ENCODE measurements at regions not wholly inside any gene's neighbourhood (a gene's known extent, or its start where the extent isn't known, plus 50 kb on each side); places are given as distances from the start of the nearest gene placed in this dataset.
"Not testable (repeated sequence)": the region's sequence is repeated elsewhere in the genome, so short reads cannot be mapped to it uniquely, and the experiment has no call there.

- no peak for DNase-seq
Measured at GRCh38 chr6:134447423-134447822, 129.5 kb upstream of the SGK1 start.

GRCh38 chr6:134446896-134447295 lies 129.0 kb upstream of the SGK1 start:
- peak; percentile 53 to 90 for DNase-seq

GRCh38 chr6:134446218-134446848 lies 128.4 kb upstream of the SGK1 start:
- no peak for DNase-seq

- no peak for DNase-seq
Measured at GRCh38 chr6:134443009-134443408, 125.1 kb upstream of the SGK1 start.

GRCh38 chr6:134442073-134442472 lies 124.2 kb upstream of the SGK1 start:
- no peak for DNase-seq

GRCh38 chr6:134438837-134439236 lies 120.9 kb upstream of the SGK1 start:
- no peak for DNase-seq

GRCh38 chr6:134437376-134437775 lies 119.5 kb upstream of the SGK1 start:
- DNase-seq: peak; percentile 89 to 99

GRCh38 chr6:134436950-134437349 lies 119.0 kb upstream of the SGK1 start:
- DNase-seq: peak; percentile 80 to 82

- DNase-seq: peak; percentile 91 to 98
Measured at GRCh38 chr6:134436281-134436815, 118.4 kb upstream of the SGK1 start.

GRCh38 chr6:134435814-134436280 lies 117.9 kb upstream of the SGK1 start:
- no peak for DNase-seq

GRCh38 chr6:134434019-134434942 lies 116.4 kb upstream of the SGK1 start:
- DNase-seq: no peak

GRCh38 chr6:134432036-134432435 lies 114.1 kb upstream of the SGK1 start:
- DNase-seq: peak in 1 of 2 donors; percentile 52

GRCh38 chr6:134431421-134431859 lies 113.5 kb upstream of the SGK1 start:
- DNase-seq: no peak

- DNase-seq: no peak
Measured at GRCh38 chr6:134429861-134430380, 112.0 kb upstream of the SGK1 start.

GRCh38 chr6:134427721-134428120 lies 109.8 kb upstream of the SGK1 start:
- DNase-seq: no peak

- no peak for DNase-seq
Measured at GRCh38 chr6:134426623-134427022, 108.7 kb upstream of the SGK1 start.

- DNase-seq: not testable (repeated sequence)
Measured at GRCh38 chr6:134425917-134426316, 108.0 kb upstream of the SGK1 start.

- no peak for DNase-seq
Measured at GRCh38 chr6:134425513-134425912, 107.6 kb upstream of the SGK1 start.

- no peak for DNase-seq
Measured at GRCh38 chr6:134424798-134425170, 106.9 kb upstream of the SGK1 start.

- peak; percentile 79 to 87 for DNase-seq
Measured at GRCh38 chr6:134424165-134424797, 106.4 kb upstream of the SGK1 start.

GRCh38 chr6:134422426-134423231 lies 104.7 kb upstream of the SGK1 start:
- peak; percentile 80 to 90 for DNase-seq

- DNase-seq: no peak
Measured at GRCh38 chr6:134421501-134421900, 103.6 kb upstream of the SGK1 start.
